Smooth muscle cell (in vitro differentiated cells): ENCODE measurements at regions not wholly inside any gene's neighbourhood (a gene's known extent, or its start where the extent isn't known, plus 50 kb on each side); places are given as distances from the start of the nearest gene placed in this dataset.

Experiments
- DNase-seq: peaks from one replicate; lab custom pipeline; 2025; ENCODE audit not compliant: unreplicated experiment; lab: John Stamatoyannopoulos, UW
- H2AFZ ChIP-seq: fragments of 200-600 bp; sonication (generic); 2 replicates; pipeline ENCODE4 v1.6.0; 2016; ENCODE audit warnings: antibody characterized with exemption, low read depth, mild to moderate bottlenecking
- H3F3A ChIP-seq: fragments of 200-600 bp; sonication (generic); 2 replicates; pipeline ENCODE4 v1.6.0; 2017; ENCODE audit warnings: antibody characterized with exemption, low read depth
- H3K27ac ChIP-seq: fragments of 200-600 bp; sonication (generic); 2 replicates; pipeline ENCODE4 v1.5.1; 2016; ENCODE audit warnings: low read depth, mild to moderate bottlenecking
- H3K27me3 ChIP-seq: fragments of 200-600 bp; sonication (generic); 2 replicates; pipeline ENCODE4 v1.6.1; 2016; ENCODE audit warnings: low read depth, mild to moderate bottlenecking
- H3K36me3 ChIP-seq: fragments of 200-600 bp; sonication (generic); 2 replicates; pipeline ENCODE4 v1.5.1; 2016; ENCODE audit warnings: low read depth
- H3K4me1 ChIP-seq: fragments of 200-600 bp; sonication (generic); 2 replicates; pipeline ENCODE4 v1.5.1; 2016; ENCODE audit warnings: low read depth
- H3K4me2 ChIP-seq: fragments of 200-600 bp; sonication (generic); 2 replicates; pipeline ENCODE4 v1.6.0; 2016; ENCODE audit warnings: mild to moderate bottlenecking
- H3K4me3 ChIP-seq: fragments of 200-600 bp; sonication (generic); 2 replicates; pipeline ENCODE4 v1.5.1; 2016; ENCODE audit warnings: mild to moderate bottlenecking
- H3K79me2 ChIP-seq: fragments of 200-600 bp; sonication (generic); 2 replicates; pipeline ENCODE4 v1.6.0; 2016; ENCODE audit warnings: low read depth, mild to moderate bottlenecking
- H3K9ac ChIP-seq: fragments of 200-600 bp; sonication (generic); 2 replicates; pipeline ENCODE4 v1.6.0; 2016; ENCODE audit warnings: low read depth
- H3K9me3 ChIP-seq: fragments of 200-600 bp; sonication (generic); replicated peaks from 2 replicates; pipeline ENCODE4 v1.5.1; 2016; ENCODE audit warnings: low read depth
- H4K20me1 ChIP-seq: fragments of 200-600 bp; sonication (generic); 2 replicates; pipeline ENCODE4 v1.6.0; 2016; ENCODE audit warnings: low read depth
- CTCF ChIP-seq: fragments of 200-600 bp; sonication (generic); IDR thresholded peaks from 2 replicates; pipeline ENCODE4 v1.5.1; 2017; ENCODE audit warnings: borderline replicate concordance, mild to moderate bottlenecking, antibody characterized with exemption; ENCODE audit not compliant: insufficient read depth, poor library complexity, severe bottlenecking
- WGBS: methylation state at CpG from one replicate; pipeline ENCODE4 v1.1.7; 2016; ENCODE audit warnings: low lambda C conversion rate; 5-methylcytosine and 5-hydroxymethylcytosine counted together

- Histone ChIP-seq H4K20me1 (no peaks in the 10 kb centered on the region), H2AFZ (no peak overlapping the region), H3K4me1 (peaks cover 61% of the 10 kb centered on the region), H3F3A (peaks cover 21% of the 10 kb centered on the region), H3K27me3 (no peaks in the 10 kb centered on the region), H3K27ac (peak overlapping the region; percentile 94), H3K36me3 (no peaks in the 10 kb centered on the region), H3K9ac (peak overlapping the region; percentile 19), H3K79me2 (peaks cover 55% of the 10 kb centered on the region), H3K9me3 (no peaks in the 10 kb centered on the region), H3K4me3 (no peak overlapping the region), H3K4me2 (peak overlapping the region; percentile 79)
- no peak for TF ChIP-seq CTCF
- 55% methylated on average over 9 of the region's 9 CpGs for WGBS
- DNase-seq: no peak
Observed at GRCh38 chr14:71588028-71588427, 344.2 kb upstream of the RGS6 start.

GRCh38 chr14:71588576-71589215 lies 343.5 kb upstream of the RGS6 start:
- no peak for TF ChIP-seq CTCF
- no peak overlapping the region for H2AFZ ChIP-seq
- peak overlapping the region; percentile 15 for H3K4me3 ChIP-seq
- H3K4me2 ChIP-seq: peak overlapping the region; percentile 79
- H3K27ac ChIP-seq: peak overlapping the region; percentile 94
- peaks cover 55% of the 10 kb centered on the region for H3K4me1 ChIP-seq
- WGBS: 94% methylated on average over 10 of the region's 10 CpGs
- H3F3A ChIP-seq: peaks cover 20% of the 10 kb centered on the region
- no peaks in the 10 kb centered on the region for H3K27me3 ChIP-seq
- H3K79me2 ChIP-seq: peaks cover 61% of the 10 kb centered on the region
- H3K9ac ChIP-seq: peak overlapping the region; percentile 19
- no peaks in the 10 kb centered on the region for H3K9me3 ChIP-seq
- H3K36me3 ChIP-seq: no peaks in the 10 kb centered on the region
- no peaks in the 10 kb centered on the region for H4K20me1 ChIP-seq
- DNase-seq: no peak

- H3K9ac ChIP-seq: no peak overlapping the region
- H3K27me3 ChIP-seq: no peaks in the 10 kb centered on the region
- H4K20me1 ChIP-seq: no peaks in the 10 kb centered on the region
- peak overlapping the region; percentile 94 for H3K27ac ChIP-seq
- peaks cover 66% of the 10 kb centered on the region for H3K79me2 ChIP-seq
- no peaks in the 10 kb centered on the region for H3K9me3 ChIP-seq
- WGBS: 99% methylated on average over 2 of the region's 2 CpGs
- DNase-seq: no peak
- peaks cover 55% of the 10 kb centered on the region for H3K4me1 ChIP-seq
- peak overlapping the region; percentile 15 for H3K4me3 ChIP-seq
- H2AFZ ChIP-seq: no peak overlapping the region
- peaks cover 22% of the 10 kb centered on the region for H3F3A ChIP-seq
- no peak for TF ChIP-seq CTCF
- no peaks in the 10 kb centered on the region for H3K36me3 ChIP-seq
- H3K4me2 ChIP-seq: peak overlapping the region; percentile 79
Observed at GRCh38 chr14:71589609-71590008, 342.6 kb upstream of the RGS6 start.

- Histone ChIP-seq H3K4me3 (peak overlapping the region; percentile 9), H3K4me1 (peaks cover 58% of the 10 kb centered on the region), H3K79me2 (peaks cover 62% of the 10 kb centered on the region)
Observed at GRCh38 chr14:71590131-71590530, 342.1 kb upstream of the RGS6 start.

More at GRCh38 chr14:71590131-71590530, 342.1 kb upstream of the RGS6 start:
- Histone ChIP-seq H3K27ac (peak overlapping the region; percentile 86), H3F3A (peaks cover 22% of the 10 kb centered on the region), H3K36me3 (no peaks in the 10 kb centered on the region), H3K9ac (no peak overlapping the region), H4K20me1 (no peaks in the 10 kb centered on the region), H2AFZ (no peak overlapping the region), H3K9me3 (no peaks in the 10 kb centered on the region), H3K27me3 (no peaks in the 10 kb centered on the region), H3K4me2 (peak overlapping the region; percentile 71)
- no peak for DNase-seq
- no peak for TF ChIP-seq CTCF
- 88% methylated on average over 5 of the region's 5 CpGs for WGBS
